ENCODE measurements at regions not wholly inside any gene's neighbourhood (a gene's known extent, or its start where the extent isn't known, plus 50 kb on each side); places are given as distances from the start of the nearest gene placed in this dataset.

GRCh38 chr4:107470173-107470572, 249.9 kb downstream of the PAPSS1 start:
- no peaks in the 10 kb centered on the region for H3K4me1 ChIP-seq (ENCODE audit: control insufficient read depth, insufficient read depth, low read length)
- no peak for DNase-seq
- no peaks in the 10 kb centered on the region for H3K36me3 ChIP-seq (ENCODE audit: control insufficient read depth, insufficient read depth, low read length)
- no peak overlapping the region for H3K27ac ChIP-seq (ENCODE audit: low read length)
- 50% methylated on average over 1 of the region's 3 CpGs for WGBS (ENCODE audit: insufficient coverage, low lambda C conversion rate)
- H3K27me3 ChIP-seq (ENCODE audit: control insufficient read depth, insufficient read depth, low read length) = no peaks in the 10 kb centered on the region
- no peaks in the 10 kb centered on the region for H3K9me3 ChIP-seq (ENCODE audit: control insufficient read depth, low read depth, low read length)
- H3K4me3 ChIP-seq (ENCODE audit: low read length) = no peak overlapping the region

- no peaks in the 10 kb centered on the region for H3K9me3 ChIP-seq (ENCODE audit: control insufficient read depth, low read depth, low read length)
- H3K4me1 ChIP-seq (ENCODE audit: control insufficient read depth, insufficient read depth, low read length) = no peaks in the 10 kb centered on the region
- H3K36me3 ChIP-seq (ENCODE audit: control insufficient read depth, insufficient read depth, low read length) = no peaks in the 10 kb centered on the region
- no peak overlapping the region for H3K4me3 ChIP-seq (ENCODE audit: low read length)
- WGBS (ENCODE audit: insufficient coverage, low lambda C conversion rate) = no CpG with 5 or more reads among the region's 3 CpGs
- H3K27ac ChIP-seq (ENCODE audit: low read length) = no peak overlapping the region
- no peak for DNase-seq
- no peaks in the 10 kb centered on the region for H3K27me3 ChIP-seq (ENCODE audit: control insufficient read depth, insufficient read depth, low read length)
Observed at GRCh38 chr4:107468812-107469211, 251.2 kb downstream of the PAPSS1 start.

DNA sequence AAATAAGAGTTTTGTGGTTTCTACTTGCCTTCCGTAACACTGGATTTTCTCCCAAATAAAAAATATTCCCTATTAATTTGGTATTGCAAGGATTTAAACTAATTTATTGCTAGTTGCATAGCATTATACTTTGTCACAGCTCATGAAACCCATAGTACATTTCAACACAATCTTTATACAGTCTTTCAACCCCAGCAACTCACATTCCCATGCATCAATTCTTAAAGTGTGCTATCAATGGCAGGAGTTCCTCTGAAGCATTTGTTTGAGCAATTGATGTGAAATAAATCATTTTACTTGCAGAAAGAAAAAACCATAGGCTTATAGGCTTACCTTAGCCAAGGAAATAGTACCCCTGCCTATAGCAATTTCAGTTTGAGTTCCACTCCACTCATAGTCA, 251.9 kb downstream of the PAPSS1 start:
- H3K4me1 ChIP-seq (ENCODE audit: control insufficient read depth, insufficient read depth, low read length) = no peaks in the 10 kb centered on the region
- no peak overlapping the region for H3K4me3 ChIP-seq (ENCODE audit: low read length)
- no peaks in the 10 kb centered on the region for H3K27me3 ChIP-seq (ENCODE audit: control insufficient read depth, insufficient read depth, low read length)
- no peak for DNase-seq
- H3K36me3 ChIP-seq (ENCODE audit: control insufficient read depth, insufficient read depth, low read length) = no peaks in the 10 kb centered on the region
- H3K9me3 ChIP-seq (ENCODE audit: control insufficient read depth, low read depth, low read length) = no peaks in the 10 kb centered on the region
- no peak overlapping the region for H3K27ac ChIP-seq (ENCODE audit: low read length)
- WGBS (ENCODE audit: insufficient coverage, low lambda C conversion rate) = no CpG with 5 or more reads among the region's 1 CpG

GRCh38 chr4:107467461-107467860, 252.6 kb downstream of the PAPSS1 start:
- Histone ChIP-seq H3K36me3 (ENCODE audit: control insufficient read depth, insufficient read depth, low read length) (no peaks in the 10 kb centered on the region), H3K4me3 (ENCODE audit: low read length) (no peak overlapping the region), H3K4me1 (ENCODE audit: control insufficient read depth, insufficient read depth, low read length) (no peaks in the 10 kb centered on the region), H3K9me3 (ENCODE audit: control insufficient read depth, low read depth, low read length) (no peaks in the 10 kb centered on the region), H3K27ac (ENCODE audit: low read length) (no peak overlapping the region), H3K27me3 (ENCODE audit: control insufficient read depth, insufficient read depth, low read length) (no peaks in the 10 kb centered on the region)
- no peak for DNase-seq
- WGBS (ENCODE audit: insufficient coverage, low lambda C conversion rate) = 85% methylated on average over 2 of the region's 3 CpGs

GRCh38 chr4:107458194-107458593, 261.8 kb downstream of the PAPSS1 start:
- no peak for DNase-seq
- H3K4me1 ChIP-seq (ENCODE audit: control insufficient read depth, insufficient read depth, low read length) = no peaks in the 10 kb centered on the region
- no peaks in the 10 kb centered on the region for H3K27me3 ChIP-seq (ENCODE audit: control insufficient read depth, insufficient read depth, low read length)
- whole genome bisulfite sequencing (ENCODE audit: insufficient coverage, low lambda C conversion rate) = 90% methylated on average over 1 of the region's 2 CpGs
- H3K36me3 ChIP-seq (ENCODE audit: control insufficient read depth, insufficient read depth, low read length) = no peaks in the 10 kb centered on the region
- no peak overlapping the region for H3K4me3 ChIP-seq (ENCODE audit: low read length)
- H3K9me3 ChIP-seq (ENCODE audit: control insufficient read depth, low read depth, low read length) = no peaks in the 10 kb centered on the region
- no peak overlapping the region for H3K27ac ChIP-seq (ENCODE audit: low read length)

GRCh38 chr4:107453987-107454386, 266.0 kb downstream of the PAPSS1 start:
- no peak overlapping the region for H3K27ac ChIP-seq (ENCODE audit: low read length)
- 100% methylated on average over 1 of the region's 2 CpGs for WGBS (ENCODE audit: insufficient coverage, low lambda C conversion rate)
- H3K4me1 ChIP-seq (ENCODE audit: control insufficient read depth, insufficient read depth, low read length) = no peaks in the 10 kb centered on the region
- no peaks in the 10 kb centered on the region for H3K27me3 ChIP-seq (ENCODE audit: control insufficient read depth, insufficient read depth, low read length)
- H3K4me3 ChIP-seq (ENCODE audit: low read length) = no peak overlapping the region
- no peaks in the 10 kb centered on the region for H3K9me3 ChIP-seq (ENCODE audit: control insufficient read depth, low read depth, low read length)
- no peak for DNase-seq
- no peaks in the 10 kb centered on the region for H3K36me3 ChIP-seq (ENCODE audit: control insufficient read depth, insufficient read depth, low read length)

DNA sequence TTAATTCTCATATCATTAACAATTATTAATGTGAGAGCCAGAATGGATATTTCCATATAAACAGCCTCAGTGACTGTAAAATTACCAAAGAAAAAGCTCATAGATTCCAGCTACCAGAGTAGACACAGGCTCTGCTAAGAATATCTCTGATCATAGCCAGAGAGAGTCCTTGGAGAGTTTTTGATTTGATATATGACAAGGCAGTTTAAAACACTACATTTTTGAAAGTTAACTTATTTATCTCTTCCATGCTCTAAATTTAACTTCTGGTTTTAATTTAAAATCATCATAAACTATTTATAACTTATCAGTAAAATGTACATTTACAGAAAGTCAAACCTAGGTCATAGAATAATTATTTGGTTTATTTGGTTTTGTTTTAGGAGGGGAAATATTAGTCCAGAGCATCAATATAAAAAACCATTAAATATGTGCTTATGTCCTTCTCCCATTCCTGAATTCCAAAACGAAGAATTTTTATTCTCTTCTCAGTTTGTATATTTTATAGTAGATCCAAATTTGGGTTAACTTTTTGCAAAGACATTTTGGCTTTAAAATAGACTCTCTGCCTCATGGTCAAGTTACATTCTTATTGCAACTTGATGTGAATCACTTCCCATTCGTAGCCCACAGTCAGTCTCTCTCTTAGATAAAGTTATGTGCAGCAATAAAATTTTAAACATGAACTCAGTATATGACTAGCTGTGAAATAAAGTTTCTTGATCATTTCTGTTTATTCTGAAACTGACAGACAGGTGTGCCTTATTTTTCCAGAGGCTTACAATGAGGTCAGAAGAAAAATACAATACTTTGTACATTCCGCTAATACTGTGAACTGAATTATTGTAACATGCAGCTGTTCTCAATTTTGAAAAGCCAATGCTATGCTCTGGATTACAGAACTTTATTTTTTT, 267.1 kb downstream of the PAPSS1 start:
- Histone ChIP-seq H3K36me3 (ENCODE audit: control insufficient read depth, insufficient read depth, low read length) (no peaks in the 10 kb centered on the region), H3K9me3 (ENCODE audit: control insufficient read depth, low read depth, low read length) (no peaks in the 10 kb centered on the region), H3K27me3 (ENCODE audit: control insufficient read depth, insufficient read depth, low read length) (no peaks in the 10 kb centered on the region), H3K4me1 (ENCODE audit: control insufficient read depth, insufficient read depth, low read length) (no peaks in the 10 kb centered on the region), H3K4me3 (ENCODE audit: low read length) (no peak overlapping the region), H3K27ac (ENCODE audit: low read length) (no peak overlapping the region)
- DNase-seq = no peak
- 63% methylated on average over 2 of the region's 3 CpGs for WGBS (ENCODE audit: insufficient coverage, low lambda C conversion rate)

DNA sequence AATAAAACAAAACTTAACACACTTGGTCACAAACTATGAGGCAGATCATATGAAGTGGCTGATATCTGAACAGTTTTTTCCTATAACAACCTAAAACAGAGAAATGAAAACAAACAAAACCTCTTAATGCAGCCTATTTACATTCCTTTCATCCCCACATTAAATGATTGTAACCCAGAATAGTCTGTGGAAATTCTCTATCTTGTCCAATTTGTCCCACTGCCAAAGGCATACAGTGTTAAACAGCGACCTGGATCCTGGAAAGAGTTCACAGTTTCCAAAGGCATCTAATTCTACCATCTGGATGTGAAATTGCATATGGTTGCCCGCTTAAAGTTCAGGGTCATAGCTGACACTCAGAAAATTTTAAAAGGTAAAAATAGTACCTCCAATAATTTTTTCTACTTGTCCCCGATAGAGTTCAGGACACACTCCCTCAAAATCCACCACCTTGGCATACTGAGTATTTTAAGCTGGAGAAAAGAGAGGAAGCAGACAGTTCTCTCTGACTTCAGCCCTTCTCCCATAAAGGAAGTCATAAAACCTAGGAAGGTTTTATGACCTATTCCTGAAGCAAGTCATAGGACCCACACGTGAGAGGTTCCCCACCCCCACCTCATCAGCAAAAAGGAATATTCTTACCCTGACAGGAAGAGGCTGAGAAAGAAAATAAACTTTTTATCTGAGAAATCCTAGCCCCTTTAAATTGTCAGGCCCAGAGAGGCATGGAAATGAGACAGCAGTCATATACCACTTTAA, 270.2 kb downstream of the PAPSS1 start:
- Histone ChIP-seq H3K4me1 (ENCODE audit: control insufficient read depth, insufficient read depth, low read length) (no peaks in the 10 kb centered on the region), H3K36me3 (ENCODE audit: control insufficient read depth, insufficient read depth, low read length) (no peaks in the 10 kb centered on the region), H3K27ac (ENCODE audit: low read length) (no peak overlapping the region), H3K9me3 (ENCODE audit: control insufficient read depth, low read depth, low read length) (no peaks in the 10 kb centered on the region), H3K4me3 (ENCODE audit: low read length) (no peak overlapping the region), H3K27me3 (ENCODE audit: control insufficient read depth, insufficient read depth, low read length) (no peaks in the 10 kb centered on the region)
- WGBS (ENCODE audit: insufficient coverage, low lambda C conversion rate) = 100% methylated on average over 1 of the region's 4 CpGs
- DNase-seq = peak; percentile 12 to 28

DNA sequence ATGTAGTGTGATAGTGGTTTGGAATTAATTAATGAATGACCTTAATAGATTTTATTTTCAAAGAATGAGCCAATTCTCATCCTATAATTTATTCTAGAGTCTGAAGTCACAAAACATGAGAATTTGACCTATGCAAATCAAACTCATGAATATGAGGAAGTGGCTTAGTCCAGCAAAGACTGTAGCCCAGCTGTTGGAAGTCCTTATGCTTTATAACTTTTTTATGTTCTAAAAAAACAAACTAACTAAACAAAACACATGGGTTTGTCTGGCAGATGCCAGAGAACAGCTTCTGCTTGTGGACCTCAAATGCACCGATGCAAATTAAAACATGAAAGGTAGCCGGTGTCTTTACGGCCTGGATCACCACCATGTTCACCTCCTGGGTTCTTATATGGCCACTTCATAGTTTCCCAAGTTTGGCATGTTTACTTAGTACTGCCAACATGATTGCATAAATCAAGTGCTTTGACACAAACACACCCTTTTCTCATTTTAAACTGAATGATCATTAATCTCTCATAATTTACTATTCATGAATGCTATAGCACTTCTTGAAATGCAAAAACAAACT, 277.4 kb downstream of the PAPSS1 start:
- no peak for DNase-seq

DNA sequence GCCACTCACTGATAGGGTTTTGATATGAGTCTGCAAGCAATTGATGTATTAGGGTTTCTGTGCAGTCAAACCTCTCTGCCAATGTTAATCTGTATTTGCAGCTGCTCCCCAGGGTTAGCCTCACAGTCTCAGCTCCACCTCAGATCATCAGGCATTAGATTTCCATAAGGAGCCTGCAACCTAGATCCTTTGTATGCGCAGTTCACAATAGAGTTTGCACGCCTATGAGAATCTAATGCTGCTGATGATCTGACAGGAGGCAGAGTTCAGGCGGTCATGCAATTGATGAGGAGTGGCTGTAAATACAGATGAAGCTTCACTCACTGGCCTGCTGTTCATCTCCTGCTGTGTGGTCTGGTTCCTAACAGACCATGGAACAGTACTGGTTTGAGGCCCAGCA, 280.6 kb downstream of the PAPSS1 start:
- DNase-seq = no peak
- Histone ChIP-seq H3K27me3 (ENCODE audit: control insufficient read depth, insufficient read depth, low read length) (no peaks in the 10 kb centered on the region), H3K4me1 (ENCODE audit: control insufficient read depth, insufficient read depth, low read length) (no peaks in the 10 kb centered on the region), H3K9me3 (ENCODE audit: control insufficient read depth, low read depth, low read length) (no peaks in the 10 kb centered on the region), H3K4me3 (ENCODE audit: low read length) (no peak overlapping the region), H3K27ac (ENCODE audit: low read length) (no peak overlapping the region), H3K36me3 (ENCODE audit: control insufficient read depth, insufficient read depth, low read length) (no peaks in the 10 kb centered on the region)
- WGBS (ENCODE audit: insufficient coverage, low lambda C conversion rate) = no CpG with 5 or more reads among the region's 3 CpGs

More for the DNA sequence above, 277.4 kb downstream of the PAPSS1 start:
- Histone ChIP-seq H3K27me3 (ENCODE audit: control insufficient read depth, insufficient read depth, low read length) (no peaks in the 10 kb centered on the region), H3K4me3 (ENCODE audit: low read length) (no peak overlapping the region), H3K36me3 (ENCODE audit: control insufficient read depth, insufficient read depth, low read length) (no peaks in the 10 kb centered on the region), H3K9me3 (ENCODE audit: control insufficient read depth, low read depth, low read length) (no peaks in the 10 kb centered on the region), H3K4me1 (ENCODE audit: control insufficient read depth, insufficient read depth, low read length) (no peaks in the 10 kb centered on the region), H3K27ac (ENCODE audit: low read length) (no peak overlapping the region)
- no CpG with 5 or more reads among the region's 3 CpGs for WGBS (ENCODE audit: insufficient coverage, low lambda C conversion rate)

All from large intestine (tissue), 3 donors.